OCI-LY7 (cell line): ENCODE measurements at regions not wholly inside any gene's neighbourhood (a gene's known extent, or its start where the extent isn't known, plus 50 kb on each side); places are given as distances from the start of the nearest gene placed in this dataset.

ENCODE experiments used
- BruUV-seq: library from RNA; stranded (reverse); fragments of 400-500 nt; replicated peaks from 2 replicates; lab custom pipeline; 2021; lab: Mats Ljungman, UMichigan
- CTCF ChIA-PET: fragments of 300-600 bp; sonication (Branson Sonifier 250); formaldehyde crosslinking; loops from one replicate; lab custom pipeline; 2022; ENCODE audit warnings: antibody characterized with exemption; ENCODE audit not compliant: unreplicated experiment; lab: Charles Lee
- POLR2A ChIA-PET: fragments of 300-600 bp; sonication (Branson Sonifier 250); formaldehyde crosslinking; loops from one replicate; lab custom pipeline; 2022; ENCODE audit warnings: antibody characterized with exemption; lab: Charles Lee
- DNase-seq: peaks from one replicate; pipeline ENCODE4 v3.0.0-alpha.2; 2015; ENCODE audit warnings: low spot score
- H2AFZ ChIP-seq: fragments of 200-600 bp; sonication (generic), shearing (Covaris generic); 2 replicates; pipeline ENCODE4 v1.6.1; 2014; ENCODE audit warnings: mild to moderate bottlenecking, antibody characterized with exemption, low read length, moderate library complexity
- H3K27ac ChIP-seq: fragments of 200-600 bp; sonication (generic); 2 replicates; pipeline ENCODE4 v1.5.1; 2014; ENCODE audit warnings: mixed run types, low read depth, mild to moderate bottlenecking, moderate library complexity, low read length, inconsistent platforms; ENCODE audit not compliant: poor library complexity, severe bottlenecking
- H3K36me3 ChIP-seq: fragments of 200-600 bp; sonication (generic); 2 replicates; pipeline ENCODE4 v1.6.1; 2014; ENCODE audit warnings: mild to moderate bottlenecking, antibody characterized with exemption, low read length, moderate library complexity, mixed read lengths; ENCODE audit not compliant: insufficient read depth
- H3K4me1 ChIP-seq: fragments of 200-600 bp; sonication (generic); 2 replicates; pipeline ENCODE4 v1.5.1; 2014; ENCODE audit warnings: mild to moderate bottlenecking, low read length; ENCODE audit not compliant: insufficient read depth, poor library complexity, severe bottlenecking
- H3K4me2 ChIP-seq: fragments of 200-600 bp; sonication (generic); 2 replicates; pipeline ENCODE4 v1.6.1; 2014; ENCODE audit warnings: mild to moderate bottlenecking, low read length
- H3K4me3 ChIP-seq: fragments of 200-600 bp; sonication (generic); 2 replicates; pipeline ENCODE4 v1.5.1; 2014; ENCODE audit warnings: mild to moderate bottlenecking, low read depth, low read length; ENCODE audit not compliant: poor library complexity, severe bottlenecking
- H3K79me2 ChIP-seq: fragments of 200-600 bp; sonication (generic); 2 replicates; pipeline ENCODE4 v1.6.1; 2016; ENCODE audit warnings: low read depth, mild to moderate bottlenecking, low read length, moderate library complexity, mixed read lengths; ENCODE audit not compliant: insufficient read depth
- H3K9me2 ChIP-seq: fragments of 200-600 bp; sonication (generic); 2 replicates; pipeline ENCODE4 v1.6.1; 2016; ENCODE audit warnings: mild to moderate bottlenecking, low read length, mixed read lengths; ENCODE audit not compliant: insufficient read depth
- H3K9me3 ChIP-seq: fragments of 200-600 bp; sonication (generic); 2 replicates; pipeline ENCODE4 v1.6.1; 2014; ENCODE audit warnings: mild to moderate bottlenecking, mixed run types, low read length, mixed read lengths
- H4K20me1 ChIP-seq: fragments of 200-600 bp; sonication (generic); 2 replicates; pipeline ENCODE4 v1.6.1; 2014; ENCODE audit warnings: mild to moderate bottlenecking, antibody characterized with exemption, low read length, moderate library complexity, mixed read lengths; ENCODE audit not compliant: insufficient read depth
- EZH2phosphoT487 ChIP-seq: fragments of 200-600 bp; sonication (generic); IDR thresholded peaks from 2 replicates; pipeline ENCODE4 v1.6.1; 2018; ENCODE audit warnings: low read depth, borderline replicate concordance, mild to moderate bottlenecking, mixed run types, antibody characterized with exemption, low read length, moderate library complexity, mixed read lengths
- intact Hi-C: fragments of 100-400 bp; cut with micrococcal nuclease; formaldehyde crosslinking; loops from one replicate; pipeline ENCODE4 v1.10.0; 2022; ENCODE audit not compliant: unreplicated experiment
- TF ChIP-seq, protein P1 (sequence below): fragments of 200-600 bp; sonication (generic); conservative IDR thresholded peaks from 2 replicates; pipeline ENCODE4 v1.5.1; 2014; ENCODE audit warnings: mild to moderate bottlenecking, antibody characterized with exemption, low read length, moderate library complexity, mixed read lengths

DNA sequence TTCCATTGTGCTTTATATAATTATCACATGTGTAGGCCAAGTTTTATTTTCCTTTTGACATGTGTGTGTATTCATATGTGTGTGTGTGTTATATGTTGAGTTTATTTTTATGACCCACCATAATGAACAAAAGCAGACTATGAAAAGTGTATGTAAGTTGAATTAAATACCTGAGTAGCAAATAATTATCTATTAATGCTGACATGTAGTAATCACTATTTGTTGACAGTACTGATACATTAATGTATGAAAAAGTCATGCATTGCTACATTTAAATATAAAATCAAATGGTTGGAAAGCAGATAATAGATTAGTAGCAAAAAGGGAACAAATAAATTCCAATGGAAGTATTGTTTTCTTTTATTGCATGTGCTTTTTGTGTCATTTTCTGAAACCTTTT is 1948.5 kb upstream of the PCDH20 start:
- BruUV-seq = no TSS peak
- no peaks in the 10 kb centered on the region for H4K20me1 ChIP-seq
- H3K4me2 ChIP-seq = no peak overlapping the region
- TF ChIP-seq, protein P1, sequence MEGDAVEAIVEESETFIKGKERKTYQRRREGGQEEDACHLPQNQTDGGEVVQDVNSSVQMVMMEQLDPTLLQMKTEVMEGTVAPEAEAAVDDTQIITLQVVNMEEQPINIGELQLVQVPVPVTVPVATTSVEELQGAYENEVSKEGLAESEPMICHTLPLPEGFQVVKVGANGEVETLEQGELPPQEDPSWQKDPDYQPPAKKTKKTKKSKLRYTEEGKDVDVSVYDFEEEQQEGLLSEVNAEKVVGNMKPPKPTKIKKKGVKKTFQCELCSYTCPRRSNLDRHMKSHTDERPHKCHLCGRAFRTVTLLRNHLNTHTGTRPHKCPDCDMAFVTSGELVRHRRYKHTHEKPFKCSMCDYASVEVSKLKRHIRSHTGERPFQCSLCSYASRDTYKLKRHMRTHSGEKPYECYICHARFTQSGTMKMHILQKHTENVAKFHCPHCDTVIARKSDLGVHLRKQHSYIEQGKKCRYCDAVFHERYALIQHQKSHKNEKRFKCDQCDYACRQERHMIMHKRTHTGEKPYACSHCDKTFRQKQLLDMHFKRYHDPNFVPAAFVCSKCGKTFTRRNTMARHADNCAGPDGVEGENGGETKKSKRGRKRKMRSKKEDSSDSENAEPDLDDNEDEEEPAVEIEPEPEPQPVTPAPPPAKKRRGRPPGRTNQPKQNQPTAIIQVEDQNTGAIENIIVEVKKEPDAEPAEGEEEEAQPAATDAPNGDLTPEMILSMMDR = no peak
- no peak for TF ChIP-seq EZH2phosphoT487
- intact Hi-C loops = no loop called here
- H3K27ac ChIP-seq = no peak overlapping the region
- POLR2A ChIA-PET = no interaction called here
- no peak overlapping the region for H2AFZ ChIP-seq
- H3K4me3 ChIP-seq = no peak overlapping the region
- H3K79me2 ChIP-seq = no peaks in the 10 kb centered on the region
- H3K9me2 ChIP-seq = no peaks in the 10 kb centered on the region
- H3K36me3 ChIP-seq = no peaks in the 10 kb centered on the region
- no peaks in the 10 kb centered on the region for H3K4me1 ChIP-seq
- DNase-seq = no peak
- no peaks in the 10 kb centered on the region for H3K9me3 ChIP-seq
- CTCF ChIA-PET = no interaction called here

DNA sequence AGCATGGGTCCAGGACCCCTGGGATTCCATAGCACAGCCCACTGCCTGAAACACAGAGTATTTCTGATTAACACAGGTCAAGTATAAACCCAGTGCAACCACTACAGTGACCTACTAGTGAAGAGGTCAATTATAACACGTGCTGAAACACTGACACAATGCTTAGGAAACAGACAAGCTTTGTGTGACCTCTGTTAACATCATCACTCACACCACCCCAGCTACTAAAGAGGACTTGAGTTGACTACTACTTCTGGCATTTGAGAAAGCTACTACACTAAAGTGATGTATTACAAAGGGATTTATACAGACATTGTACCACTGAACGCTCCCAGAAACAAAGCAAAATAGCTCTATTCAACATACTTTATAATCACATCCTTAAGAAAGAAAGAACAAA is 1935.9 kb upstream of the PCDH20 start:
- no peaks in the 10 kb centered on the region for H3K9me2 ChIP-seq
- H3K79me2 ChIP-seq = no peaks in the 10 kb centered on the region
- no peak overlapping the region for H3K4me3 ChIP-seq
- H3K9me3 ChIP-seq = no peaks in the 10 kb centered on the region
- no peak for DNase-seq
- H3K27ac ChIP-seq = no peak overlapping the region
- no peak overlapping the region for H2AFZ ChIP-seq
- POLR2A ChIA-PET = interaction anchor here (0.5 to 0.6 kb wide), 2 partner anchors 11 to 23 kb away, joined by 3 read pairs; no protein-coding TSS in a partner anchor
- H3K36me3 ChIP-seq = no peaks in the 10 kb centered on the region
- no TSS peak for BruUV-seq
- intact Hi-C loops = no loop called here
- H3K4me1 ChIP-seq = no peaks in the 10 kb centered on the region
- no peak overlapping the region for H3K4me2 ChIP-seq
- TF ChIP-seq, protein P1 = no peak
- no peak for TF ChIP-seq EZH2phosphoT487
- CTCF ChIA-PET = no interaction called here
- H4K20me1 ChIP-seq = no peaks in the 10 kb centered on the region

- no peaks in the 10 kb centered on the region for H3K9me2 ChIP-seq
- H3K4me1 ChIP-seq = no peaks in the 10 kb centered on the region
- H4K20me1 ChIP-seq = no peaks in the 10 kb centered on the region
- POLR2A ChIA-PET = interaction anchor here (0.6 kb wide), 2 partner anchors 20 to 24 kb away, joined by 3 read pairs; no protein-coding TSS in a partner anchor
- no peaks in the 10 kb centered on the region for H3K36me3 ChIP-seq
- H3K79me2 ChIP-seq = no peaks in the 10 kb centered on the region
- no peak for DNase-seq
- no peak overlapping the region for H3K27ac ChIP-seq
- no peak overlapping the region for H2AFZ ChIP-seq
- no peak overlapping the region for H3K4me3 ChIP-seq
- TF ChIP-seq, protein P1 = no peak
- no peak for TF ChIP-seq EZH2phosphoT487
- H3K9me3 ChIP-seq = no peaks in the 10 kb centered on the region
- BruUV-seq = no TSS peak
- H3K4me2 ChIP-seq = no peak overlapping the region
- intact Hi-C loops = no loop called here
- CTCF ChIA-PET = no interaction called here
These were observed 1935.4 kb upstream of the PCDH20 start for GRCh38 chr13:63351081-63351480.
